HG03342 (cell line): ENCODE measurements at regions not wholly inside any gene's neighbourhood (a gene's known extent, or its start where the extent isn't known, plus 50 kb on each side); places are given as distances from the start of the nearest gene placed in this dataset.

ENCODE experiments used
- ATAC-seq: cut with Tn5 transposase; IDR thresholded peaks from one replicate; pipeline ENCODE4 v1.9.1; 2021; ENCODE audit warnings: mild to moderate bottlenecking, moderate library complexity; ENCODE audit not compliant: unreplicated experiment

DNA sequence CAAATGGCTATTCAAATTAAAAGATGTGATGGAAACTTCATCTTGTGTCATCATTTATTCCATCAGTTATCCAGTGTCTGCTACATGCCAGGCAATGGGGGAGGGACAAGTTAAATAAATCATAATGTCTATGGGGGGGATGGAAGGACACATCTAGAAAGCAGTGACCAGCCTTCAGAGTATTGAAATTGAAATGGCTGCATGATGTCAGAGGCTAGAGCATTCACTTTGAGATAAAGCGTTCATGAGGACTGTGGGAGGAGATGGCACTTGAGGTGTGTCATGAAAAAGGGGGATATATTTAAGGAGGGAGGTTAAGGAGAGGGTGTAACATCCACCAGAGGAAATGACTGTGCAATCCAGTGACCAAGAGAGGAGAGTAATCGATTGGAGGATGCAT, 50.6 kb downstream of the SLIT2 start:
- ATAC-seq = no peak

DNA sequence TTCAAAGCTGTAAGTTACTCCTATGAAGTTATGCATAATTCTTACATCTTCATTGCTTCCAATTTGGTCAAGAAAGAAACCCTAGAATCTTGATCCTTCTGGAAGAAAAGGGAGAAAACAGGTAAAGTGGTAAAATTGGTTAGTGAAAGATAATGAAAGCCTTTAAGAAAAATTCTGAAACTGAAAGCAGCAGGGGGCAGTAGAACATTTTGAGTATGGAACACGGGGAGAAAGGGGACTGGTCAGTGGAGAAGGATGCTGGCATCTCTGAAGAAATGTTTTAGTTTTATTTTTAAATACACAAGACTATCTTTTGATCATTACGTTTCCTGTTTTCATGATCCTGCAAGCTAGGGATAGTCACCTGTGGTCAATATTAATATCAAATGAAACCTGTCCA, 54.3 kb downstream of the SLIT2 start:
- no peak for ATAC-seq

DNA sequence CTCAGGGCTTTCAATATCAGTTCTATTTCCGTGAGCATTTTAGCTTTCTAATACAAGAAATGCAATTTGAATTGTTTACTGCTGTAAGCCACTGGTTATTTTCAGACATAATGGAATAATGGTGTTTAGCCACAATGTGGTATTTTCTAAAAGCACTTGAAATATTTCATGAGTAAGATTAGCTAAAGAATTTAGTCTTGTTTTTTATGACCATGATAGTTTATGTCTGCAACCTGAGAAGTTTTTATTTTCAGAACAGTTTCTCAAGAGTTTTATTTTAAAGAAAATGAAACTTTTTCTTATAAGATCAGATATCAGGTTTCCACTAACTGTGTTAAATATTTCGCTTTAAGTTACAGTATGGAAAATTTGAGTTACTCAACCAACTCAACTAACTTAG, 60.2 kb downstream of the SLIT2 start:
- ATAC-seq = no peak

DNA sequence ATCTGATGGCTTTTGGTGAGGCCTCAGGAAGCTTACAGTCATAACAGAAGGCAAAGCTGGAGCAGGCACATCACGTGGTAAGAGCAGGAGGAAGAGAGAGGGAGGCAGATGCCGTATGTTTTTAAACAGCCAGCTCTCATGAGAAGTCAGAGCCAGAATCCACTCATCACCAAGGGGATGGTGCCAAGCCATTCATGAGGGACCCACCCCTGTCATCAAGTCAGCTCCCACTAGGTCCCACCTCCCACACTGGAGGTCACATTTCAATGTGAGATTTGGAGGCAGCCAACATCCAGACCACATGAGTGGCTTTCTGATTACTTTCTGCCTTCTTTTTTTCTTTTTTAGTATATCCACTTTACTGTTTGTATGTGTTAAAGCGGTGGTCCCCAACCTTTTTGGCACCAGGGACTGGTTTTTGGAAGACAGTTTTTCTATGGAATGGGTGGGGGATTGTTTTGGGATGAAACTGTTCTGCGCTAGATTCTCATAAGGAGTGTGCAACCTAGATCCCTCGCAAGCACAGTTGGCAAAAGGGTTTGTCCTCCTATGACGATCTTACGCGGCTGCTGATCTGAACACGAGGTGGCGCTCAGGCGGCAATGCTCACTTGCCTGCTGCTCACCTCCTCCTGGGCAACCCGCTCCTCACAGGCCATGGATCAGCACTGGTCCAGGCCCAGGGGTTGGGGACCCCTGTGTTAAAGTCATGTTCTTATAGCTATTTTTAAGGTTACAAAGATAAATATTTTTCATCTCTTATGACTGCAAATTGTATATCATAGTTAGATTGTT, 61.7 kb downstream of the SLIT2 start:
- ATAC-seq = peak; percentile 59

DNA sequence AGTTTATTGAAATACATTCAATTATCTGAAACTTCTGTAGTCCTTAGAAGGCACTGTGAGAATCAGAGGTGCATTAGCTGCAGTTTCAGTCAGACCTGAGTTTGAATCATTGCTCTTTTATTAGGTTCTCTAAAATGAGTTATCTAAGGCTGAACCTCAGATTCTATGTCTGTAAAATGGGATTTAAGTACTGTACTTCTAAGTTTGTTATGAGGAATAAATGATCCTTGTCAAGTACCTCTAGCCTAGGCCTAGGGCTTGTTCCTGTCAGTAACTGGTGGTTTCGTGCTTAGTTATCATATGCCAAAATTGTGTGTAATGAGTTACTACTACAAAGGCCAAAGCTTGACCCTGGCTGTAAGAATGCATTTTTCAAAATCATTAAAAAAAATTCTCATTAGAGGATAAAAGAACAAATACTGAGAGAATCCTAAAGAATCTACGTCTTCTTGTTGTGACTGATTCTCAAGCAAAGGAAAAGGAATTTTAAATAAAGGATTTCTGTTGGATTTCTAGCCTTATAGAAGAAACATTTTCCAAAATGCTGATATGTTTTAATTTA, 65.8 kb downstream of the SLIT2 start:
- ATAC-seq = no peak

DNA sequence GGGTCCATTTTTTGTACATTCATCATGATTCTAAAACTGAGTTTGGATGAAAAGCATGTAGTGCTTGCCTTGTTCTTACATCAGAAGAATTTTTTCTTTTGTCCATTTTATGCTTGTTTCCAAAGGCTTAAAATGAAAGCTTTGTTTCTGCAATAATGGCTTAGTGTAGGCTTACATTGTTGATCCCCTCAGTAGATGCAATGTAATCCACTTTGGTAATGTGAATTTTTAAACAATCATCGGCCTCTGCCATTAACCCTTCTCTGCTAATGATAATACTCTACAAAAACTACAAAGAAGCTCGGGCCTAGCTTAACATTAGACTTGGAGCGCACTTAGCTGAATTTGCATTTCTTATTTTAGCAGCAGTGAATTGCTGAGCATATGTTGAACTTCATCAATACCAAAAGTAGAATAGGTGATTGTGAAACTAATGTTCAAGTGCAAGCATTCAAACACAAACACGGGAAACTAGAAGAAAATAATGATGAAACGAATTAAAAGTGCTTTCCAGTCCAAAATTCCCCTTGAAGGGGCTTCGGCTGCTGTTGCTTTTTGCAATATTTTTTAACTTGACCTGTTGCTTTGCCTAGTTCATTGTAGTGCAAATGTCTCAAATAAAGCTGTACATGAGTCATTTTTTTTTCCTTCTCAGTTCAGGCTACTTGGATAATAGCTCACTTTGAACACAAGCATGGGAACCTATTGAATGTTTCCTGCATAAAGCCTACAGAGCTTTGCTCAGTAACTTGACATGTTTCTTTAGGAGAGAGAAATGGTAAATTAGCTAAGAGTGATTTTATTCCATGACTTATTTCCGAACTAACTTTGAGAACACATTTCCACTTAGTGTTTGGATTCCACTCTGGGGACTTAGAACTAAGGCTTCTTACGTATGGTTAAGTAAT, 66.5 kb downstream of the SLIT2 start:
- ATAC-seq = no peak

DNA sequence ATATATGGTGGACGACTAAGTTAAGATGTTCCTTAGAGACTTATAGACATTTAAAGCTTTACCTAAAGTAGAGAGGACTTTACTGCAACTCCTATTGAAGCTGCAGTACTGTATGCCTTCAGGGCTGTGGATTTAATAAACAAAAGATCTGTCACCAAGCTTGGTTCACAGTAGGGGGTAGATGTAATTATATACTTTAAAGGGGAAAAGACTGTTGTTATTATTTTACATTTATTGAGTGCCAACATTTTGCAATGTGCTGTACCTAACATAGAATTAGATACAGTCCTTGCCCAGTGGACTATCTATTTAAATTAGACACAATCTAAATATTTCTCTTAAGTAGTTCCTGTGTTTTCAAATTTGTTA, 67.2 kb downstream of the SLIT2 start:
- no peak for ATAC-seq

DNA sequence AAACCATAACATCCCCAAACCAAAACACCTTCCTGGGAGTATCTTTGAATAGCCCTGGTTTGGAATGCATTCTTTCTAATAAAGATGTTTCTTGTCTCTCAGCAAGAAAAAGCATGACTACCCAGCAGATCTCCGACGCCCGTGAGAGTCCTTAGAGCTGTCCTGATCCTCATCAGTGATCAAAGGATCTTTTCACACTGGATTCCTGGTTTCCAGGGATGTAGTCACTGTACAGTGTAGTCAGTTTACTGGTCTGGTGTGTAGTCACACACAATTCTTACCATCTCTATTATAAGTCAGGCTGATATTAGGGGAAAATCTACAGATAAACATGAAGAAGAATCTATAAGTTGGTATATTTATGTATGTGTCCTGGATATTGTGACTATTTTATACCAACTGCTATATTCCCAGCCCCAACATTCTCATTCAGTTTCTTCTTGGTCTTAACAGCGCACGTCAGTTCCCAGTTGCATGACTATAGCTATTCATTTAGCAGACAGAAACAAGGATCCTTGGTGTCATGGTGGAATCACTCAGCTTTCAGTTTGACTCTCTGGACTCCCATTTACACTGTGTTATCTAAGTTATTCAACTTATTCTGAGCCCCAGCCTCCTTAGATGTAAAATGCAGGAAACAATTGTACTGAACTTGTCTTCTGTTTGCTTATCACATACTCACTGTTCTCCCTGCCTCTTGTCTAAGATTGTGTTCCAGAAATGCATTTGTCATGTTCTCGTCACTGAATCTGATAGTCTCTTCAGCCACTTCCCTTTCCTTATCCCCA, 68.3 kb downstream of the SLIT2 start:
- ATAC-seq = no peak

DNA sequence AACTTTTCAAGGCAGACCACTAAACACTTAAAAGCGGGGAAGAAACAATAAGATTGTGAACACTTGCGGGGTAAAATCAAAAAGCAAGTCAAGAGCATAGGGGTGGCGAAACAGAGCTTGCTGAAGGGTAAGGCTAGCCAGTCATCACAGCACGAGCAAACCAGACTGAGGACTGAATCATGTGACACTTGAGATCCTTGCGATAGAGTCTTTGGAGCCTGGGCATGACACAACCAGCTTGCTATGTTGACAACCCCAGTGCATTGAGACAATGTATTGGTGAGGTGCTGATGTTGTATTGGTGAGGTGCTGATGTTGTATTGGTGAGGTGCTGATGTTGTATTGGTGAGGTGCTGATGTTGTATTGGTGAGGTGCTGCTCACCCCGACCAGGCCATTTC, 72.3 kb downstream of the SLIT2 start:
- no peak for ATAC-seq

DNA sequence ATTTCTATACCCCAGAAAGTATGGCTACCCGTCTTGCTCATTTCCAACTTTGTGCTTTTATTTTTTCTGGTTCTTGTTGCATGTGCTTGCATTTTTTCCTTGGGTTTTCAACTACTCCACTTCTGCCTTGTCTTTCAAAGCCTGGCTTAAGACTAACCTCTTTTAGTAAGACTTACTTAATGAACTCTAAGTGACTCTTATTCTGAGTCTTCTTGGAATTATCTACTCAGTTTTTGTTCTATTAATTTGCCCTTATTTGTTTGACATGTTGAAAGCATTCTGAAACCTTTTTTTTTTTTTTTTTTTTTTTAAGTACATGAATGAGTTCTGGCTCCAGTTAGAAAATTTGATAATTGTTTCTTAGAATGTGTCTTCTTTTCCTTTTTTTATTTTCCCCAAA, 74.8 kb downstream of the SLIT2 start:
- no peak for ATAC-seq

DNA sequence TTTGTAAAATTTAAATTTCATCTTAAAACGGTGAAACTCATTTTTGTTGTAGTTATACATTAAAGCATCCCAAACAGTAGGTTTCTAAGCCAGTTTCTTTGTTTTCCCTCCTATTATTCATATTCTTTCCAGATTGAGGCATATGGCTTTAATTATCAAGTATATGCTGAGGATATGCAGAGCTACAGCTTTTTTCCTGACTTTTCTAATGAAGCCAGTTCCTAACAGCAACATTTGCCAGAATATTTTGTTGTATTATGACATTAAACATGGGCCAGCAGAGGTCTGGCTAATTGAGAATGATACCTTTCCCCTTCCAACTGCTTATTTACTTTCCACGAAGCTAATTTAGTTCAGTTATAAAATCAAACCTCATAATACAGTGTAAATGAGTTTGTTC, 75.3 kb downstream of the SLIT2 start:
- ATAC-seq = no peak

DNA sequence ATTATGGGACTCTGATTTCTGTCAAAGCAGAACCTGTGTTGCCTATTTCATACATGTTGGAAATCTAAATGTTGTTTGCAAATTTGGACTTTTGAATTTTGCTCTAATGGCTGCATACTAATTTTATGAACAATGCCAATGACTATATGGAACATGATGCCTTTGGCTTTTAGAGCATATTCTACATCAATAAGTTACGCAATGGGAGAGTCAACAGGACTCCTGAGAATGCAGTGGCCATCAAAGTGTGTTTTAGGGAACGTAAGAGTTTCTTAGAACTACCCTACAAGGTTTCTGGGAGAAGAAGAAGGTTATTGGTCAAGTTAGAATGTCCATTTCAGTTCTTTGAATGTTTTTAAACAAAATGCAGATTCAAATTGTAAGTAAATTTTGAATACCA, 76.1 kb downstream of the SLIT2 start:
- ATAC-seq = no peak

DNA sequence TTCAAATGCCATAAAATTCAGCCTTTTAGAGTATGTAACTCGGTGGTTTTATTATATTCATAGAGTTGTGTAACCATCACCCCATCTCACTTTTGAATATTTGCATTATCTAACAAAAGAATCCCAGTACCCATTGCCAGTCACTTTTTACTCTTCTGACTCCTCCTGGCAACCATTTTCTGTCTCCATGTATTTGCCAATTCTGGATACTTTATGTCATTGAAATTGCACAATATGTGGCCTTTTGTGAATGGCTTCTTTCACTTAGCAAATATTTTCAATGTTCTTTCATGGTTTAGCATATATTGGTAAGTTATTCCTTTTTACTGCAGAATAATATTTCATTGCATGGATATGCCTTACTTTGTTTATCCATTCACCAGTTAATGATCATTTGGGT, 79.9 kb downstream of the SLIT2 start:
- no peak for ATAC-seq

DNA sequence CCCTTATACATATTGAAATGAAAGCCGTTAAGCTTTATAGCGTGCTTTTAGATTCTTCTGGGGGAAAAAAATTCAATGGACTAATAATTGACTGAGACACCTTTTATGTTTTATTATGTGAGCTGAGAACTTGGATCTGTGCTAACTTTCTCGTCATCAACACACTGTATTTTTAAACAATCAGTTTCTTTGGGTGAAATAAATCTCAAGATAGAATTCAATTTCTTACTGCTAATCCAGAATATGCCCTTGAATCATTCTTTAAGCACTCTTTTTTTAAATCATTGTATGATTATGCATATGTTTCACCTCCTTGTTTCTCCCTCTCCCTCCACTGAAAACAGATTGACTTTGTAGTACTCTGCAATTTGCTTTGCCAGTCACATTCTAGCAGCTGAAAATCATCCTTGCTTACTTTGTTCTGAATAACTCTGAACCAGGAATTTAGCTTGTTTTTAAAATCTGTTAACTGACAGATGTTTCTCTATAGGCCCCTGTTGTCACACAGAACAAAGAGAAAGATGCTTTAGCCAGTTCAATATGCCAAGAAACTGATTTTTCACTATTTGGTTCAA, 81.5 kb downstream of the SLIT2 start:
- no peak for ATAC-seq

DNA sequence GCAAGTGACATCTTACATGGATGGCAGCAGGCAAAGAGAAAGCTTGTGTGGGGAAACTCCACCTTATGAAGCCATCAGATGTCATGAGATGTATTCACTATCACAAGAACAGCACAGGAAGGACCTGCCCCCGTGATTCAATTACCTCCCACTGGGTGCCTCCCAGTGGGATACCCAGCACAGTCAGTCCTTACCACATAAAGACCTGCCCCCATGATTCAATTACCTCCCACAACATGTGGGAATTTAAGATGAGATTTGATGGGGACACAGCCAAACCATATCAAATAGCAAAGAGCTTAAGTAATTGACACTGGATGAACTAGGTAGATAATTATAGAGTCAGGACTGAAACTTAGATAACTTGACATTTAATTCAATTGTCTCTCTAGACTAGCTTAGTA, 85.6 kb downstream of the SLIT2 start:
- no peak for ATAC-seq

DNA sequence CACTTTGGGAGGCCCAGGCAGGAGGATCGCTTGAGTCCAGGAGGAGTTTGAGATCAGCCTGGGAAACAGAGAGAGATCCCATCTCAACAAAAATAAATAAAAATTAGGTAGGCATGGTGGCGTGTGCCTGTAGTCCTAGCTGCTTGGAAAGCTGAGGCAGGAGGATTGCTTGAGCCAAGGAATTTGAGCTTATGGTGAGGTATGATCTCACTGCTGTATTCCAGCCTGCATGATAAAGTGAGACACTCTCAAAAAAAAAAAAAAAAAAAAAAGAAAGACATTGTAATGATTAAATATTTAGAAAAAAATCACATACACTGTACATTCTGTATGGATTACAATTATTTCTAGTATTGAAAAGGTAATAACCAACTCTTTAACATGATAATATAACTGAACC, 87.1 kb downstream of the SLIT2 start:
- ATAC-seq = no peak

DNA sequence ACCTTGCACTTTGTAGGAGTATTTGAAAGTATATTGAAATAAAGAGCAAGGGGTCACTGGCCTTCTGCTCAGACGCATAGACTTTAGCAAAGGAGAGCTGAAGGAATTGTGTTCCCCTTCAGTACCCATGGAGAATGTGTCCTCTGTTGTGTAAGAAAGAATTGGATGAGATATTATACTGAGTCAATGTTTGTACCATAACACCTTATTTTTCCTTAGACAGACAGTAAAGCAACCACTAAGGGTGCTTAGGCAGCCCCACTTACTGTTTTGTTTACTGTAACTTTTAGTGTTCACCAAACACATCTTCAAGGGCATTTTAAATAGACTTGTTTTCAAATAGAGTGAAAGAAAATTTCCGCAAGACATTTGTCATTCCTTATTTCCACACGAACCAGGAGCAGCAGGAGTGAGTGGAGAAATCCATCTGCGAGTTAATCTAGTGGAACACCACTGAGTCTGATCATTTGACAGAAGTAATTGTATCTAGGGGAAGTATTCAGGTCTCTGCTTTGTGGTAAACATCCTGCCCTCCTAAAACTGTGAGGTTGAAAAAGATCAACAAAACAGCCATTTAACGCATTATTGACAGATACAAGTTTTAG, 89.5 kb downstream of the SLIT2 start:
- no peak for ATAC-seq

DNA sequence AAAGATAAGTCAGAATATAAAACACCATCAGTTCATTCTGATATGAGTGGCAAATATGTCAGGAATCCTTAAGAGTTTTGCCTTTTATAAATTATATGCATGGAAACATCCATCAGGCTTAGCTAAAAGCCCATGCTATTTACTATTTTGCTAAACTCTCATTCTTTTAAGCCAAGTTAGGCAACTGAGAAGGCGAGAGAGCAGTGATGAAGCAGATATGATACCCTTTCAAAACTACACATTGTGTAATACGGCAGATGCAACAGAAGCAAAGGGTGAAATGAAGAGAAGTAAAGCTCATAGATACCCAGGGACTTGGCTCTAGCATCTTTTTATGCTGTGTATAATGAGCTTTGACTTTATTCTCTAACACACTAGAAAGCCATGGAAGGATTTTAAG, 95.8 kb downstream of the SLIT2 start:
- ATAC-seq = no peak

DNA sequence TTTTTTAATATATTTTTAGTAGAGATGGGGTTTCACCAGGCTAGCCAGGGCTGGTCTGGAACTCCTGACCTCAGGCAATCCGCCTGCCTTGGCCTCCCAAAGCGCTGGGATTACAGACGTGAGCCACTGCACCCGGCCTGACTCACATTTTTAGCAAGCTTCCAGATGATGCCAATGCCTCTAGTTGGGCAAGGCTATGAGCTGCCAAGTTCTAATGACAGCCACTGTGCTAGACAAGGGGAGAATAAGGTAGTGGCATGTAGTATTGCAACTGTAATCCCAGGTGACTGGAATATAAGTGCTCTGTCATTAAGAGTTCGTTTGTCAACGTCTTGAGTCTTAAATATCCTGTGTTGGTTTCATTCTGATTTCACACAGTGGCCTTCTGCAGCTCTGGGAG, 96.7 kb downstream of the SLIT2 start:
- ATAC-seq = no peak

DNA sequence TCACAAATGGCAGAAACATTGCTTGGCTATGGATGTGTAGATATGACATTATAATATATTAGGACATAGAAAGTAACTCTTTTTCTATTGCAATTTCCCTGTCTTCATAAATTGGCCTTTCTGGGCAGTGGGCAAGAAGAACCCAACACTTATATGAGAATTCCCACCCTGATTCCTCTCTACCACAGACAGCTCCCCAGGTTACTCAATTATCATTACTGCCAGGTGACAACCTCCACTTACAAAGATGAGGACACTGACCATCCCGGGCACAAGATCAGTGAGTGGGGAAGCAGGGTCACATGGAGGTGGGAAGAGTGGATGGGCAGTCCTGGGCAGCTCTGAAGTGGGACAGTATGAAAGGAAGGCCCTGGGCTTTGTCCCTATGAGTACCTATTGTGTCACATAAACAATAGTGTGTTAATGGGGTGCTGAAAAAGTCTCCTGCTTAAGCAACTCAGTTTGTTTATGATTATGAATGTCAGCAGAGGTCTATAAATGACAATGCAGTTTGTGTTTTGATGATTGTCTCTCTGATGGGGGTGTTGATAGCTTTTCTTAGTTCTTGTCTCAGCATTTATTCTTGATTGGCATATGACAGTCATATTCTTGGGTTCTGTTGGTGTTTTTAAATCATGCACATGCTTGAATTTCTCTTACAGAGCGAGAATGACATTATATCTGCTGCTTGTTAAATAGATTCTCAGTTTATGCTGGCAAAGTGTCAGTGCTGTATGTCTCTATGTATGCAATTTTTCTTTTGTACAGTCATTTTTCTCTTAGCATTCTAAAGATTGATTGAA, 99.9 kb downstream of the SLIT2 start:
- no peak for ATAC-seq
